ENCODE measurements at regions not wholly inside any gene's neighbourhood (a gene's known extent, or its start where the extent isn't known, plus 50 kb on each side); places are given as distances from the start of the nearest gene placed in this dataset.

GRCh38 chr2:37588316-37588777 lies 83.1 kb downstream of the CDC42EP3 start:
- TF ChIP-seq CTCF (IDR thresholded peaks at IDR 0.05; ENCODE audit: low read depth, low read length): no peak
- no peak for TF ChIP-seq EZH2phosphoT487 (IDR thresholded peaks at IDR 0.05; ENCODE audit: low read depth)

Measured in OCI-LY3 (cell line).